IMR-90 (cell line): ENCODE measurements at regions not wholly inside any gene's neighbourhood (a gene's known extent, or its start where the extent isn't known, plus 50 kb on each side); places are given as distances from the start of the nearest gene placed in this dataset.

Source experiments
- ATAC-seq: fragments of 200-7000 bp; cut with Tn5 transposase; 2 replicates; pipeline ENCODE4 v1.9.1; 2020; ENCODE audit warnings: low read depth, mild to moderate bottlenecking, moderate library complexity
- BruUV-seq: library from RNA; stranded (reverse); fragments of 400-500 nt; replicated peaks from 2 replicates; lab custom pipeline; 2021; lab: Mats Ljungman, UMichigan
- CTCF ChIA-PET: fragments of 300-600 bp; formaldehyde crosslinking; extraction: SDS; loops from one replicate; lab custom pipeline; 2021; ENCODE audit warnings: antibody characterized with exemption; lab: Yijun Ruan, JAX
- POLR2A ChIA-PET: fragments of 300-600 bp; sonication (Branson Sonifier 250); formaldehyde crosslinking; loops from one replicate; lab custom pipeline; 2022; ENCODE audit warnings: antibody characterized with exemption; ENCODE audit not compliant: unreplicated experiment; lab: Charles Lee
- DNase-seq: peaks from one replicate; pipeline ENCODE4 v3.0.0; 2013
- H2AFZ ChIP-seq: replicated peaks from 2 replicates; pipeline ENCODE3; 2013; ENCODE audit warnings: low read length, mild to moderate bottlenecking; ENCODE audit not compliant: poor library complexity
- H2AK5ac ChIP-seq: 2 replicates; pipeline ENCODE4 v1.6.1; 2013; ENCODE audit warnings: low read depth, low read length, inconsistent platforms
- H2AK9ac ChIP-seq: replicated peaks from 2 replicates; pipeline ENCODE3; 2013; ENCODE audit warnings: mild to moderate bottlenecking, low read depth, low read length, moderate library complexity; ENCODE audit not compliant: poor library complexity
- H2BK120ac ChIP-seq: 2 replicates; pipeline ENCODE4 v1.6.1; 2013; ENCODE audit warnings: low read depth, low read length, inconsistent platforms
- H2BK15ac ChIP-seq: 3 replicates; pipeline ENCODE4 v1.6.1; 2013; ENCODE audit warnings: low read depth, low read length, inconsistent platforms
- H2BK20ac ChIP-seq: 2 replicates; pipeline ENCODE4 v1.6.1; 2013; ENCODE audit warnings: low read depth, mild to moderate bottlenecking, inconsistent platforms, low read length, moderate library complexity
- H2BK5ac ChIP-seq: 2 replicates; pipeline ENCODE4 v1.6.1; 2013; ENCODE audit warnings: mild to moderate bottlenecking, low read depth, low read length, inconsistent platforms; ENCODE audit not compliant: poor library complexity, severe bottlenecking
- H3K14ac ChIP-seq: replicated peaks from 2 replicates; pipeline ENCODE4 v1.6.1; 2013; ENCODE audit warnings: low read depth, low read length, inconsistent platforms
- H3K18ac ChIP-seq: 2 replicates; pipeline ENCODE4 v1.6.1; 2013; ENCODE audit warnings: low read depth, low read length, control low read depth
- H3K23ac ChIP-seq: 2 replicates; pipeline ENCODE4 v1.6.1; 2013; ENCODE audit warnings: low read depth, low read length, inconsistent platforms
- H3K27ac ChIP-seq: 2 replicates; pipeline ENCODE4 v1.5.1; 2013; ENCODE audit warnings: mild to moderate bottlenecking, control low read depth, low read length; ENCODE audit not compliant: insufficient read depth
- H3K27me3 ChIP-seq: 2 replicates; pipeline ENCODE4 v1.6.1; 2013; ENCODE audit warnings: low read length; ENCODE audit not compliant: control insufficient read depth, insufficient read depth
- H3K36me3 ChIP-seq: 2 replicates; pipeline ENCODE4 v1.6.1; 2013; ENCODE audit warnings: low read length, mixed read lengths; ENCODE audit not compliant: control insufficient read depth, insufficient read depth
- H3K4ac ChIP-seq: 2 replicates; pipeline ENCODE4 v1.6.1; 2013; ENCODE audit warnings: low read depth, low read length, inconsistent platforms
- H3K4me1 ChIP-seq: 2 replicates; pipeline ENCODE4 v1.6.1; 2013; ENCODE audit warnings: low read length, mixed read lengths; ENCODE audit not compliant: control insufficient read depth, insufficient read depth
- H3K4me2 ChIP-seq: 2 replicates; pipeline ENCODE4 v1.6.1; 2013; ENCODE audit warnings: low read depth, mild to moderate bottlenecking, control low read depth, low read length, moderate library complexity
- H3K4me3 ChIP-seq: 2 replicates; pipeline ENCODE4 v1.5.1; 2013; ENCODE audit warnings: low read depth, mild to moderate bottlenecking, control low read depth, low read length, moderate library complexity; ENCODE audit not compliant: insufficient read depth
- H3K56ac ChIP-seq: 2 replicates; pipeline ENCODE4 v1.6.1; 2013; ENCODE audit warnings: low read length, inconsistent platforms; ENCODE audit not compliant: insufficient read depth; ENCODE audit errors: extremely low read depth
- H3K79me1 ChIP-seq, 2 experiments: 2 replicates each; pipeline ENCODE4 v1.6.1; 2013; ENCODE audit warnings: low read length in 2 of 2, inconsistent platforms in 1 of 2, low read depth in 1 of 2
- H3K9ac ChIP-seq: 2 replicates; pipeline ENCODE4 v1.6.1; 2013; ENCODE audit warnings: low read depth, low read length, control low read depth
- H3K9me1 ChIP-seq: 2 replicates; pipeline ENCODE4 v1.6.1; 2013; ENCODE audit warnings: low read length, inconsistent platforms; ENCODE audit not compliant: insufficient read depth
- H3K9me3 ChIP-seq: 2 replicates; pipeline ENCODE4 v1.6.1; 2013; ENCODE audit warnings: low read length; ENCODE audit not compliant: control insufficient read depth, insufficient read depth
- H4K20me1 ChIP-seq: 2 replicates; pipeline ENCODE4 v1.6.1; 2013; ENCODE audit warnings: low read length, inconsistent platforms; ENCODE audit not compliant: insufficient read depth
- H4K5ac ChIP-seq: 2 replicates; pipeline ENCODE4 v1.6.1; 2013; ENCODE audit warnings: mild to moderate bottlenecking, low read depth, low read length, control low read depth
- H4K8ac ChIP-seq, 2 experiments: 2 replicates each; pipeline ENCODE4 v1.6.1; 2013; ENCODE audit warnings: low read depth in 2 of 2, low read length in 2 of 2, control low read depth in 1 of 2, inconsistent platforms in 1 of 2
- H4K91ac ChIP-seq: 2 replicates; pipeline ENCODE4 v1.6.1; 2013; ENCODE audit warnings: low read depth, low read length, inconsistent platforms; ENCODE audit not compliant: insufficient read depth
- CEBPB ChIP-seq: IDR thresholded peaks from 2 replicates; pipeline ENCODE4 v1.6.1; 2012; ENCODE audit warnings: low read depth, low read length, improper control_type of control experiment
- FOS ChIP-seq: fragments of 150-350 bp; IDR thresholded peaks from 2 replicates; pipeline ENCODE4 v1.6.1; 2016; ENCODE audit warnings: low read depth, low read length
- MXI1 ChIP-seq: IDR thresholded peaks from 2 replicates; pipeline ENCODE4 v1.6.1; 2012; ENCODE audit warnings: low read depth, mild to moderate bottlenecking, low read length, moderate library complexity, borderline replicate concordance
- RFX5 ChIP-seq: IDR thresholded peaks from 2 replicates; pipeline ENCODE4 v1.8.0; 2012; ENCODE audit warnings: low read depth, mild to moderate bottlenecking, low read length, moderate library complexity
- WGBS, 2 experiments: methylation state at CpG; one replicate each; pipeline versions ENCODE4 v1.1.5 to v1.1.7; 2013; ENCODE audit warnings: missing lambda C conversion rate in 2 of 2; ENCODE audit not compliant: insufficient read length in 1 of 2; ENCODE audit errors: extremely low coverage in 2 of 2; 5-methylcytosine and 5-hydroxymethylcytosine counted together
- dilution Hi-C: fragments of 300-500 bp; cut with HindIII; formaldehyde crosslinking; loops from one replicate; pipeline ENCODE4 v1.14.3; 2018; ENCODE audit warnings: low sequenced_read_pairs; ENCODE audit not compliant: unreplicated experiment
- in situ Hi-C: fragments of 300-500 bp; cut with MboI; formaldehyde crosslinking; loops from 3 replicates; pipeline ENCODE4 v1.14.3; 2019; ENCODE audit warnings: low sequenced_read_pairs, inconsistent platforms, mixed read lengths
- intact Hi-C: fragments of 100-400 bp; cut with micrococcal nuclease; formaldehyde crosslinking; loops from 2 replicates; pipeline ENCODE4 v1.10.0; 2022

GRCh38 chr5:135705941-135706466, 127.2 kb upstream of the CXCL14 start:
- H3K23ac ChIP-seq: no peak overlapping the region

More at GRCh38 chr5:135705941-135706466, 127.2 kb upstream of the CXCL14 start:
- intact Hi-C loops: no loop called here
- Histone ChIP-seq H4K5ac (no peak overlapping the region), H3K4ac (no peak overlapping the region), H3K4me2 (no peak overlapping the region), H3K9me1 (no peaks in the 10 kb centered on the region), H3K9me3 (no peaks in the 10 kb centered on the region), H2AFZ (no peak overlapping the region), H3K27ac (no peak overlapping the region), H3K56ac (no peak overlapping the region), H3K4me1 (no peaks in the 10 kb centered on the region), H2AK5ac (no peak overlapping the region), H2BK15ac (no peak overlapping the region), H2AK9ac (no peak overlapping the region), H3K9ac (no peak overlapping the region), H3K79me1 (no peaks in the 10 kb centered on the region), H3K27me3 (no peaks in the 10 kb centered on the region), H3K18ac (no peak overlapping the region), H2BK120ac (no peak overlapping the region), H4K91ac (no peak overlapping the region), H3K14ac (no peak overlapping the region), H3K4me3 (no peak overlapping the region), H3K36me3 (no peaks in the 10 kb centered on the region), H4K20me1 (no peaks in the 10 kb centered on the region), H4K8ac (no peak overlapping the region), H2BK20ac (no peak overlapping the region), H2BK5ac (no peak overlapping the region)
- ChIA-PET POLR2A (no interaction called here), CTCF (interaction anchor here (0.6 kb wide), 1 partner anchor 982 kb away, joined by 3 read pairs; no protein-coding TSS in a partner anchor)
- no peak for ATAC-seq
- no peak for DNase-seq
- TF ChIP-seq CEBPB: no peak
- TF ChIP-seq MXI1: no peak
- TF ChIP-seq RFX5: no peak
- TF ChIP-seq FOS: no peak
- dilution Hi-C loops: no loop called here
- in situ Hi-C loops: no loop called here
- no TSS peak for BruUV-seq
- 50% methylated on average over 2 of the region's 5 CpGs; no CpG with 5 or more reads in 1 of the 2 experiments for WGBS, 2 experiments
